ENCODE measurements at regions not wholly inside any gene's neighbourhood (a gene's known extent, or its start where the extent isn't known, plus 50 kb on each side); places are given as distances from the start of the nearest gene placed in this dataset.
A peak's percentile ranks its signal among the peaks of the same experiment; 100 is the strongest.

- peaks cover 2% of the 10 kb centered on the region for H3K4me1 ChIP-seq (ENCODE audit: control insufficient read depth, extremely low read depth, insufficient read depth, low read length)
- H3K4me2 ChIP-seq (ENCODE audit: control insufficient read depth, extremely low read depth, insufficient read depth, low read depth, low read length): no peak overlapping the region
- dilution Hi-C loops (cut with MboI; ENCODE audit: extremely low pct_ligation_motif_present, low sequenced_read_pairs): no loop called here
- no peaks in the 10 kb centered on the region for H3K36me3 ChIP-seq (ENCODE audit: control insufficient read depth in 2 of 2, extremely low read depth in 1 of 2, insufficient read depth in 2 of 2, low read length in 2 of 2)
- no peaks in the 10 kb centered on the region for H4K20me1 ChIP-seq (ENCODE audit: control insufficient read depth, extremely low read depth, insufficient read depth, low read length)
- H3K27me3 ChIP-seq (ENCODE audit: control insufficient read depth, extremely low read depth, insufficient read depth, low read length): no peaks in the 10 kb centered on the region
- no peak overlapping the region for H2AFZ ChIP-seq (ENCODE audit: control insufficient read depth, low read length)
- DNase-seq (ENCODE audit: low read depth, low spot score): no peak
- H3K4me3 ChIP-seq (ENCODE audit: control insufficient read depth in 2 of 3, extremely low read depth in 1 of 3, insufficient read depth in 2 of 3, low read depth in 1 of 3, low read length in 3 of 3): no peak overlapping the region
- TF ChIP-seq, protein P1, sequence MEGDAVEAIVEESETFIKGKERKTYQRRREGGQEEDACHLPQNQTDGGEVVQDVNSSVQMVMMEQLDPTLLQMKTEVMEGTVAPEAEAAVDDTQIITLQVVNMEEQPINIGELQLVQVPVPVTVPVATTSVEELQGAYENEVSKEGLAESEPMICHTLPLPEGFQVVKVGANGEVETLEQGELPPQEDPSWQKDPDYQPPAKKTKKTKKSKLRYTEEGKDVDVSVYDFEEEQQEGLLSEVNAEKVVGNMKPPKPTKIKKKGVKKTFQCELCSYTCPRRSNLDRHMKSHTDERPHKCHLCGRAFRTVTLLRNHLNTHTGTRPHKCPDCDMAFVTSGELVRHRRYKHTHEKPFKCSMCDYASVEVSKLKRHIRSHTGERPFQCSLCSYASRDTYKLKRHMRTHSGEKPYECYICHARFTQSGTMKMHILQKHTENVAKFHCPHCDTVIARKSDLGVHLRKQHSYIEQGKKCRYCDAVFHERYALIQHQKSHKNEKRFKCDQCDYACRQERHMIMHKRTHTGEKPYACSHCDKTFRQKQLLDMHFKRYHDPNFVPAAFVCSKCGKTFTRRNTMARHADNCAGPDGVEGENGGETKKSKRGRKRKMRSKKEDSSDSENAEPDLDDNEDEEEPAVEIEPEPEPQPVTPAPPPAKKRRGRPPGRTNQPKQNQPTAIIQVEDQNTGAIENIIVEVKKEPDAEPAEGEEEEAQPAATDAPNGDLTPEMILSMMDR (optimal IDR thresholded peaks at IDR 0.05 in 1 of 3, IDR thresholded peaks at IDR 0.05 in 1 of 3, conservative IDR thresholded peaks at IDR 0.05 in 1 of 3; ENCODE audit: extremely low read depth in 1 of 3, insufficient read depth in 2 of 3, low read length in 3 of 3): no peak
- TF ChIP-seq EZH2 (IDR thresholded peaks at IDR 0.05; ENCODE audit: low read length): no peak
- H3K79me2 ChIP-seq (ENCODE audit: control insufficient read depth, insufficient read depth, low read length): no peaks in the 10 kb centered on the region
- H3K9me3 ChIP-seq (ENCODE audit: control insufficient read depth, low read depth, low read length): no peaks in the 10 kb centered on the region
- no peaks in the 10 kb centered on the region for H3K9me1 ChIP-seq (ENCODE audit: control insufficient read depth, extremely low read depth, insufficient read depth, low read length)
- H3K9ac ChIP-seq (ENCODE audit: control insufficient read depth, extremely low read depth, insufficient read depth, low read length): no peak overlapping the region
- FAIRE-seq: no peak
- H3K27ac ChIP-seq (ENCODE audit: control insufficient read depth, insufficient read depth, low read length): no peak overlapping the region
Observed at GRCh38 chr5:153399595-153399994, 90.9 kb upstream of the GRIA1 start.

GRCh38 chr5:153400931-153401330, 89.5 kb upstream of the GRIA1 start:
- no peak for FAIRE-seq
- Histone ChIP-seq H3K36me3 (ENCODE audit: control insufficient read depth in 2 of 2, extremely low read depth in 1 of 2, insufficient read depth in 2 of 2, low read length in 2 of 2) (no peaks in the 10 kb centered on the region), H3K9ac (ENCODE audit: control insufficient read depth, extremely low read depth, insufficient read depth, low read length) (no peak overlapping the region), H3K9me1 (ENCODE audit: control insufficient read depth, extremely low read depth, insufficient read depth, low read length) (no peaks in the 10 kb centered on the region), H3K79me2 (ENCODE audit: control insufficient read depth, insufficient read depth, low read length) (no peaks in the 10 kb centered on the region), H4K20me1 (ENCODE audit: control insufficient read depth, extremely low read depth, insufficient read depth, low read length) (no peaks in the 10 kb centered on the region), H2AFZ (ENCODE audit: control insufficient read depth, low read length) (no peak overlapping the region), H3K4me2 (ENCODE audit: control insufficient read depth, extremely low read depth, insufficient read depth, low read depth, low read length) (no peak overlapping the region), H3K27me3 (ENCODE audit: control insufficient read depth, extremely low read depth, insufficient read depth, low read length) (no peaks in the 10 kb centered on the region), H3K4me3 (ENCODE audit: control insufficient read depth in 2 of 3, extremely low read depth in 1 of 3, insufficient read depth in 2 of 3, low read depth in 1 of 3, low read length in 3 of 3) (no peak overlapping the region), H3K4me1 (ENCODE audit: control insufficient read depth, extremely low read depth, insufficient read depth, low read length) (peaks cover 2% of the 10 kb centered on the region), H3K9me3 (ENCODE audit: control insufficient read depth, low read depth, low read length) (no peaks in the 10 kb centered on the region), H3K27ac (ENCODE audit: control insufficient read depth, insufficient read depth, low read length) (no peak overlapping the region)
- TF ChIP-seq, protein P1 (optimal IDR thresholded peaks at IDR 0.05 in 1 of 3, IDR thresholded peaks at IDR 0.05 in 1 of 3, conservative IDR thresholded peaks at IDR 0.05 in 1 of 3; ENCODE audit: extremely low read depth in 1 of 3, insufficient read depth in 2 of 3, low read length in 3 of 3): peak in 1 of 3 experiments; percentile 16
- no peak for TF ChIP-seq EZH2 (IDR thresholded peaks at IDR 0.05; ENCODE audit: low read length)
- no peak for DNase-seq (ENCODE audit: low read depth, low spot score)
- dilution Hi-C loops (cut with MboI; ENCODE audit: extremely low pct_ligation_motif_present, low sequenced_read_pairs): no loop called here
